ENCODE measurements at regions not wholly inside any gene's neighbourhood (a gene's known extent, or its start where the extent isn't known, plus 50 kb on each side); places are given as distances from the start of the nearest gene placed in this dataset.
"Not testable (repeated sequence)": the region's sequence is repeated elsewhere in the genome, so short reads cannot be mapped to it uniquely, and the experiment has no call there.

DNA sequence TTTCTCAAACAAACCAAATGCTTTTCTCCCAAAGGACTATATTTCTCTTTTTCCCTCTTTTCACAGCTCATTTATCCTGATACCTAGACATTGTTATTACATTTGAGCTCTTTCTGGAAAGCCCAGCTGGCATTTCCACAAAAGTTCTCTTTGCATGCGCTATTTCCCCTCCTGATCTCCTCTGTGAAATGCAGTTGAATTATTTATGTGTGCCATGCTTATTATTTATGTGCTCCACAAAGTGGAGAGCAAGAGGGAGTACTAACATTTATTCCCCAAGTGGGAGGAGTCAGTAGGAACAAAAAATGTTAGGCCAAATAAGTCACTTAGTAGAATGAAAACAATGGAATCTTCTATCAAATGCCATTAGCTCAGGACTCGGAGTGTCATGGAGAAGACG is 626.6 kb upstream of the IGFBP7 start:
- Mint-ChIP-seq H3K27me3 (no peaks in the 10 kb centered on the region), H3K36me3 (ENCODE audit: low read depth) (no peaks in the 10 kb centered on the region), H3K4me3 (no peak overlapping the region), H3K4me1 (no peaks in the 10 kb centered on the region), H3K27ac (no peak overlapping the region), H3K9me3 (peaks cover 3% of the 10 kb centered on the region)
- ATAC-seq (no peak), DNase-seq (no peak)

DNA sequence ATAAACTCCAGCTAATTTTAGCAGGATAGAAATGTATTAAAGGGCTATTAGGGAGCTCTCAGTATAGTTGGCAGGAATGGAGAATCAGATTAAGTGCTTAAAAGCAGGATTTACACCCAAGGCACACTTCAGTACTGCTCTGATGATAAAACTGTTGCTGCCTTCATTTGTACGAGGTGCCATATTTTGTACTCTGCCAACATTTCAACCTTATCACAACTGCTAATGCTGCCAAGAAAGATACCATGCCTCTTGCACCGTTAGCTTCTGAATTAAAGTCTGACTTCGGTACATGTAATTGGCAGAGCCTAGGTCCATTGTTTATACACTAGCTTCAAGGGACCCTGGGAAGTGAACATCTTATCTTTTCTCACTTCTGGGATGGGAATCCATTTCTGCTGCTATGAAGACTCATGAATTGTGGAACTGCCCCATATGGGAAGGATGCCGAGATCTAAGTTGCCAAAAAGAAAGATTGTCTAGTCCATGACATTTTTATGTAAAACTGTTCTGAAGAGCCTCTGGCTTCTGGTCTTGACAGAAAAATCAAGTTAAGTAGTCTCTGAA is 624.0 kb upstream of the IGFBP7 start:
- H3K4me1 Mint-ChIP-seq, result no peaks in the 10 kb centered on the region
- H3K4me3 Mint-ChIP-seq, result no peak overlapping the region
- no peaks in the 10 kb centered on the region for H3K36me3 Mint-ChIP-seq (ENCODE audit: low read depth)
- H3K27ac Mint-ChIP-seq, result no peak overlapping the region
- DNase-seq (no peak), ATAC-seq (no peak)
- H3K9me3 Mint-ChIP-seq, result peaks cover 3% of the 10 kb centered on the region
- H3K27me3 Mint-ChIP-seq, result no peaks in the 10 kb centered on the region

GRCh38 chr4:57729775-57730570 is 619.8 kb upstream of the IGFBP7 start:
- not testable (repeated sequence) for H3K4me1 Mint-ChIP-seq; H3K9me3 Mint-ChIP-seq; H3K4me3 Mint-ChIP-seq; H3K27me3 Mint-ChIP-seq; H3K27ac Mint-ChIP-seq; ATAC-seq; DNase-seq; H3K36me3 Mint-ChIP-seq (ENCODE audit: low read depth)

- Mint-ChIP-seq H3K4me3 (no peak overlapping the region), H3K27me3 (no peaks in the 10 kb centered on the region), H3K36me3 (ENCODE audit: low read depth) (no peaks in the 10 kb centered on the region), H3K4me1 (no peaks in the 10 kb centered on the region), H3K9me3 (no peaks in the 10 kb centered on the region), H3K27ac (no peak overlapping the region)
- ATAC-seq (no peak), DNase-seq (no peak)
Measured at GRCh38 chr4:57726154-57726553, 616.0 kb upstream of the IGFBP7 start.

- DNase-seq (no peak), ATAC-seq (no peak)
- Mint-ChIP-seq H3K27me3 (no peaks in the 10 kb centered on the region), H3K9me3 (no peaks in the 10 kb centered on the region), H3K27ac (no peak overlapping the region), H3K4me1 (no peaks in the 10 kb centered on the region), H3K4me3 (no peak overlapping the region), H3K36me3 (ENCODE audit: low read depth) (no peaks in the 10 kb centered on the region)
Measured at GRCh38 chr4:57719456-57719855, 609.3 kb upstream of the IGFBP7 start.

DNA sequence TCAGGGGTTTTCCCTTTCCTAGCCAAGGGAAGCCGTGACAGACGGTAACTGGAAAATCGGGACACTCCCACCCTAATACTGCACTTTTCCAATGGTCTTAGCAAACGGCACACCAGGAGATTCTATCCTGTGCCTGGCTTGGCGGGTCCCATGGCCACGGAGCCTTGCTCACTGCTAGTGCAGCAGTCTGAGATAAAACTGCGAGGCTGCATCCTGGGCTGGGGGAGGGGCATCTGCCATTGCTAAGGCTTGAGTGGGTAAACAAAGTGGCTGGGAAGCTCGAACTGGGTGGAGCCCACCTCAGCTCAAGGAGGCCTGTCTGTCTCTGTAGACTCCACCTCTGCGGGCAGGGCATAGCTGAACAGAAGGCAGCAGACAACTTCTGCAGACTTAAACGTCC is 604.1 kb upstream of the IGFBP7 start:
- not testable (repeated sequence) for ATAC-seq; H3K4me1 Mint-ChIP-seq; H3K27ac Mint-ChIP-seq; H3K27me3 Mint-ChIP-seq; H3K36me3 Mint-ChIP-seq (ENCODE audit: low read depth); DNase-seq; H3K9me3 Mint-ChIP-seq; H3K4me3 Mint-ChIP-seq

DNA sequence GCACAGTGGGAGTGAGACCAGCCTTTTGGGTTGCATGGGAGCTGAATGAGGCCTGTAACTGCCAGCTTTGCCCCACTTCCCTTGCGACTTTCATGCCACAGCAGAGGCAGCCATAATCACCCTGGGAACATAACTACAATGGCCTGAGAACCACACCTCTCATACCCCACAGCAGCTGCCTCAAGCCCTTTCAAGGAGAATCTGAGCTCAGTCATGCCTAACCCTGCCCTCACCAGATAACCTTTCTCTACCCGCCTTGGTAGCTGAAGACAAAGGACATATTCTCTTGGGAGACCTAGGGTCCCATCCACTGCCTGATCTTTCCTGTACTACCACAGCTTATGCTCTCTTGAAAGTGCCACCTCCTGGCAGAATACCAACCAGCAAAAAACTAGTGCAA is 599.9 kb upstream of the IGFBP7 start:
- Mint-ChIP-seq H3K9me3 (no peaks in the 10 kb centered on the region), H3K27ac (no peak overlapping the region), H3K4me1 (no peaks in the 10 kb centered on the region), H3K27me3 (no peaks in the 10 kb centered on the region), H3K36me3 (ENCODE audit: low read depth) (no peaks in the 10 kb centered on the region), H3K4me3 (no peak overlapping the region)
- ATAC-seq, result no peak
- no peak for DNase-seq

GRCh38 chr4:57691370-57691769 is 581.2 kb upstream of the IGFBP7 start:
- no peaks in the 10 kb centered on the region for H3K27me3 Mint-ChIP-seq
- H3K36me3 Mint-ChIP-seq (ENCODE audit: low read depth), result no peaks in the 10 kb centered on the region
- no peak overlapping the region for H3K4me3 Mint-ChIP-seq
- H3K9me3 Mint-ChIP-seq, result no peaks in the 10 kb centered on the region
- no peaks in the 10 kb centered on the region for H3K4me1 Mint-ChIP-seq
- ATAC-seq (no peak), DNase-seq (no peak)
- no peak overlapping the region for H3K27ac Mint-ChIP-seq

DNA sequence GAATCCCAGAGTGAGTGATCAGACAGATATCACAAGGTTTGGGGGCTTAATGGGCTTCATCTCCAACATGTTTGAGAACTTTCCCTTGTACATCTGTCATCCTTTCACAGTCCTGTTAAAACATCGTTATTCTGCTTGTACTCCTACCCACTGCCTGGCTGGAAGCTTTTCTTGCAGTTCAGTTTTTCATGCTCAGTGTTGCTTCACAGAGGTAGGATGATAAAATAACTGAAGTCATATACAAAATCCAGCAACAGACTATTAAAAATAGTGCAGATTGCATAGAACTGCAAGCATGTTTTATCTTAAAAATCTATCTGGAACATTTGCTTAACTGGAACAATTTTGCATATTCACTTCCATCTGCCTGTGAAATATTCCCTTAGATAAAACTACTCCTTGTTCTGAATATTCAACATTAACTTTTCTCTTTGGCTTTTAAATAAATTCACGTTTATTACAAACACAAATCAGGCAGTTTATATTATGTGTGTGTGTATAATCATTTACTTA is 579.6 kb upstream of the IGFBP7 start:
- DNase-seq (no peak), ATAC-seq (no peak)
- H3K36me3 Mint-ChIP-seq (ENCODE audit: low read depth), result no peaks in the 10 kb centered on the region
- H3K27me3 Mint-ChIP-seq, result no peaks in the 10 kb centered on the region
- no peak overlapping the region for H3K4me3 Mint-ChIP-seq
- H3K27ac Mint-ChIP-seq, result no peak overlapping the region
- no peaks in the 10 kb centered on the region for H3K4me1 Mint-ChIP-seq
- H3K9me3 Mint-ChIP-seq, result peaks cover 4% of the 10 kb centered on the region

DNA sequence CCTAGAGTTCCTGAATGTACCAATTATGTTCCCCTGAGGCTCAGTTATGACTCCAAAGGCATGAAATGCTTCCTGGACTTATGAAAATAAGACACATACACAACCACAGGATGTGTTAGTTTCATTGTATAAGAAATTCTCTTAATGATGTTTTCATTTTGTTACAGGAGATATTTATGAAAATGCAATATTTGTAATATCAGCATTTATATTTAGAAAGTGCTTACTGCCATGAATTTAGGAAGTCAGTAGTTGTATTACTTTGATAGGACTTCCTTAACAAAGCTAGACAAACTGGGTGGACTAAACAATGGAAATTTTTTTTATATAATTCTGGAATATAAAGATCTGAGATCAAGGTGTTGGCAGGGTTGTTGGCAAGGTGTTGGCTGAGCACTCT is 572.1 kb upstream of the IGFBP7 start:
- no peaks in the 10 kb centered on the region for H3K36me3 Mint-ChIP-seq (ENCODE audit: low read depth)
- H3K9me3 Mint-ChIP-seq, result peaks cover 4% of the 10 kb centered on the region
- no peaks in the 10 kb centered on the region for H3K27me3 Mint-ChIP-seq
- H3K4me3 Mint-ChIP-seq, result no peak overlapping the region
- no peaks in the 10 kb centered on the region for H3K4me1 Mint-ChIP-seq
- ATAC-seq (no peak), DNase-seq (no peak)
- no peak overlapping the region for H3K27ac Mint-ChIP-seq

- Mint-ChIP-seq H3K27ac (no peak overlapping the region), H3K9me3 (no peaks in the 10 kb centered on the region), H3K27me3 (no peaks in the 10 kb centered on the region), H3K4me1 (no peaks in the 10 kb centered on the region), H3K36me3 (ENCODE audit: low read depth) (no peaks in the 10 kb centered on the region), H3K4me3 (no peak overlapping the region)
- ATAC-seq (no peak), DNase-seq (no peak)
Measured at GRCh38 chr4:57679969-57680368, 569.8 kb upstream of the IGFBP7 start.

DNA sequence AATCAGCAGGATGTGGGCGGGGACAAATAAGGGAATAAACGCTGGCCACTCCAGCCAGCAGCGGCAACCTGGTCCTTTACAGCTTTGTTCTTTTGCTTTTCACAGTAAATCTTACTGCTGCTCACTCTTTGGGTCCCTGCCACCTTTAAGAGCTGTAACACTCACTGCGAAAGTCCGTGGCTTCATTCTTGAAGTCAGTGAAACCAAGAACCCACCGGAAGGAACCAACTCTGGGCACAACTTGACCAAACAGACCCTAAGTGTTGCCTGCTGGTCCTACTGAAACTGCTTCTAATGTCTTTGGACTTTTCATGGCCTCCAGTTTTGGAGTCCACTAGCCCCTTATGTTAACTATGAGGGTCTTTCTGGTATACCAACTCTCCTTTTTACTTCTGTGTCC is 566.2 kb upstream of the IGFBP7 start:
- ATAC-seq, result no peak
- Mint-ChIP-seq H3K27me3 (no peaks in the 10 kb centered on the region), H3K4me3 (no peak overlapping the region)

DNA sequence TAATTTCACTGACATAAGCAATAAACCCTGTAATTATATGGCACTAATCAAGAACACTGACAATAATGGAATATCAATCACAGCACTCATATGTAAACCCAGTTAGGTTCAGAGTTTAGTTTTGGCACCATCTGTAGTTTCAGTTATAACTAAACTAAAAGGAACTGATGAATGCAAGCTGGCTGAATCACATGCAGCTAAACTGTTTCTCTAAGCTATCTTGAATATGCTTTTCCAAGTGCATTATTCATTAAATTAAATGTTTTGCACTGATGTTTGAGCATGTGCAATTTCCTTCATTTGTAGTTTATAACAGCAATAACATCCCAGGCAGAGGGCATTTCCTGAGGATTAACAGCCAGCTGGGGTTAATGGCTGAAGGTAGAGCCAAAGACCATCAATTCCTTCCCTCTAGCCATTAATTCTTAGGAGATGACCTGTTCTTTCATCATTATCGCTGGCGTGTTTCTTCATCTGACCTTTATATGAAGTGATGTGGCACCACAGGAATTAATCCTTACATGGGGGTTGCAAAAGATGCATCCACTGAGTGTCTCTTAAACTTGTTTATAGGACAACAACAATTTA is 562.8 kb upstream of the IGFBP7 start:
- no peaks in the 10 kb centered on the region for H3K36me3 Mint-ChIP-seq (ENCODE audit: low read depth)
- no peaks in the 10 kb centered on the region for H3K27me3 Mint-ChIP-seq
- H3K4me3 Mint-ChIP-seq, result no peak overlapping the region

More for the DNA sequence above, 566.2 kb upstream of the IGFBP7 start:
- H3K36me3 Mint-ChIP-seq (ENCODE audit: low read depth), result no peaks in the 10 kb centered on the region
- H3K9me3 Mint-ChIP-seq, result no peaks in the 10 kb centered on the region
- H3K4me1 Mint-ChIP-seq, result no peaks in the 10 kb centered on the region
- no peak for DNase-seq
- H3K27ac Mint-ChIP-seq, result no peak overlapping the region

GRCh38 chr4:57668621-57669020 is 558.4 kb upstream of the IGFBP7 start:
- Mint-ChIP-seq H3K9me3 (no peaks in the 10 kb centered on the region), H3K27me3 (no peaks in the 10 kb centered on the region), H3K4me3 (no peak overlapping the region), H3K4me1 (no peaks in the 10 kb centered on the region), H3K27ac (no peak overlapping the region), H3K36me3 (ENCODE audit: low read depth) (no peaks in the 10 kb centered on the region)
- ATAC-seq (no peak), DNase-seq (no peak)

More for the DNA sequence above, 562.8 kb upstream of the IGFBP7 start:
- ATAC-seq (no peak), DNase-seq (no peak)
- Mint-ChIP-seq H3K4me1 (no peaks in the 10 kb centered on the region), H3K9me3 (no peaks in the 10 kb centered on the region), H3K27ac (no peak overlapping the region)

- ATAC-seq (no peak), DNase-seq (no peak)
- no peaks in the 10 kb centered on the region for H3K9me3 Mint-ChIP-seq
- no peaks in the 10 kb centered on the region for H3K4me1 Mint-ChIP-seq
- no peak overlapping the region for H3K27ac Mint-ChIP-seq
- no peak overlapping the region for H3K4me3 Mint-ChIP-seq
- H3K27me3 Mint-ChIP-seq, result no peaks in the 10 kb centered on the region
- no peaks in the 10 kb centered on the region for H3K36me3 Mint-ChIP-seq (ENCODE audit: low read depth)
Measured at GRCh38 chr4:57665806-57666205, 555.6 kb upstream of the IGFBP7 start.

All from activated naive CD8-positive, alpha-beta T cell treated with anti-CD3 and anti-CD28 coated beads, Interleukin-2, amount 50 U/mL, for 24 hours (primary cell).